Cerebellar cortex (tissue), 1 donor: ENCODE measurements at regions not wholly inside any gene's neighbourhood (a gene's known extent, or its start where the extent isn't known, plus 50 kb on each side); places are given as distances from the start of the nearest gene placed in this dataset.
A peak's percentile ranks its signal among the peaks of the same experiment; 100 is the strongest.

ENCODE experiments used
- DNase-seq: peaks from one replicate; pipeline ENCODE4 v3.0.0-alpha.2; 2015; ENCODE audit warnings: low spot score

- DNase-seq = no peak
Observed at GRCh38 chr10:107616031-107616430, 451.5 kb upstream of the SORCS1 start.

GRCh38 chr10:107614939-107615685 is 450.6 kb upstream of the SORCS1 start:
- DNase-seq = no peak

- DNase-seq = no peak
Observed at GRCh38 chr10:107611115-107611514, 446.6 kb upstream of the SORCS1 start.

GRCh38 chr10:107589081-107589480 is 424.6 kb upstream of the SORCS1 start:
- DNase-seq = no peak

GRCh38 chr10:107585630-107586029 is 421.1 kb upstream of the SORCS1 start:
- no peak for DNase-seq

GRCh38 chr10:107583974-107584373 is 419.5 kb upstream of the SORCS1 start:
- no peak for DNase-seq

GRCh38 chr10:107579970-107580369 is 415.5 kb upstream of the SORCS1 start:
- DNase-seq = no peak

GRCh38 chr10:107577221-107577620 is 412.7 kb upstream of the SORCS1 start:
- peak; percentile 64 for DNase-seq

- DNase-seq = peak; percentile 88
Observed at GRCh38 chr10:107576746-107577145, 412.2 kb upstream of the SORCS1 start.

GRCh38 chr10:107565014-107565413 is 400.5 kb upstream of the SORCS1 start:
- DNase-seq = no peak

- no peak for DNase-seq
Observed at GRCh38 chr10:107561136-107561650, 396.7 kb upstream of the SORCS1 start.

GRCh38 chr10:107557916-107558315 is 393.4 kb upstream of the SORCS1 start:
- no peak for DNase-seq

- DNase-seq = no peak
Observed at GRCh38 chr10:107554333-107554732, 389.8 kb upstream of the SORCS1 start.

- DNase-seq = no peak
Observed at GRCh38 chr10:107553470-107553869, 389.0 kb upstream of the SORCS1 start.

GRCh38 chr10:107552963-107553362 is 388.5 kb upstream of the SORCS1 start:
- DNase-seq = no peak

GRCh38 chr10:107548301-107548700 is 383.8 kb upstream of the SORCS1 start:
- peak; percentile 15 for DNase-seq

- no peak for DNase-seq
Observed at GRCh38 chr10:107546986-107547385, 382.5 kb upstream of the SORCS1 start.

- DNase-seq = no peak
Observed at GRCh38 chr10:107546284-107546683, 381.8 kb upstream of the SORCS1 start.

GRCh38 chr10:107545717-107546116 is 381.2 kb upstream of the SORCS1 start:
- peak; percentile 10 for DNase-seq

GRCh38 chr10:107544706-107545520 is 380.4 kb upstream of the SORCS1 start:
- no peak for DNase-seq

- no peak for DNase-seq
Observed at GRCh38 chr10:107542607-107543006, 378.1 kb upstream of the SORCS1 start.

GRCh38 chr10:107542016-107542415 is 377.5 kb upstream of the SORCS1 start:
- DNase-seq = no peak

- no peak for DNase-seq
Observed at GRCh38 chr10:107540981-107541380, 376.5 kb upstream of the SORCS1 start.
